GM23338 (cell line): ENCODE measurements at regions not wholly inside any gene's neighbourhood (a gene's known extent, or its start where the extent isn't known, plus 50 kb on each side); places are given as distances from the start of the nearest gene placed in this dataset.

Experiments
- CTCF ChIP-seq, 2 experiments: fragments of 200-600 bp in 1 of 2; sonication (generic) in 1 of 2; conservative IDR thresholded peaks; 2 replicates each; pipeline versions ENCODE4 v1.5.1 to v1.6.1; 2016 to 2017; ENCODE audit warnings: antibody characterized with exemption in 2 of 2, low read depth in 2 of 2, mild to moderate bottlenecking in 2 of 2, moderate library complexity in 1 of 2
- ETS1 ChIP-seq: IDR thresholded peaks from 2 replicates; pipeline ENCODE4 v1.6.1; 2016; ENCODE audit warnings: antibody characterized with exemption
- NANOG ChIP-seq: IDR thresholded peaks from 2 replicates; pipeline ENCODE4 v1.6.1; 2016; ENCODE audit warnings: antibody characterized with exemption, borderline replicate concordance
- POLR2AphosphoS5 ChIP-seq: IDR thresholded peaks from 2 replicates; pipeline ENCODE4 v1.6.1; 2016; ENCODE audit warnings: antibody characterized with exemption, low read depth
- STAT1 ChIP-seq: IDR thresholded peaks from one replicate; pipeline ENCODE4 v1.6.1; 2016; ENCODE audit warnings: antibody characterized with exemption; ENCODE audit not compliant: unreplicated experiment
- ZNF114 ChIP-seq: fragments of 250-450 bp; sonication (Bioruptor Pico); IDR thresholded peaks from 2 replicates; pipeline ENCODE4 v1.5.0; 2020; ENCODE audit warnings: mild to moderate bottlenecking, moderate library complexity
- TF ChIP-seq, protein P1 (sequence below): IDR thresholded peaks from one replicate; pipeline ENCODE4 v1.6.1; 2018; ENCODE audit warnings: antibody characterized with exemption; ENCODE audit not compliant: unreplicated experiment

- no peak for TF ChIP-seq ETS1
- TF ChIP-seq STAT1 = no peak
- no peak for TF ChIP-seq ZNF114 (CRISPR knock-in tag)
- TF ChIP-seq, protein P1, sequence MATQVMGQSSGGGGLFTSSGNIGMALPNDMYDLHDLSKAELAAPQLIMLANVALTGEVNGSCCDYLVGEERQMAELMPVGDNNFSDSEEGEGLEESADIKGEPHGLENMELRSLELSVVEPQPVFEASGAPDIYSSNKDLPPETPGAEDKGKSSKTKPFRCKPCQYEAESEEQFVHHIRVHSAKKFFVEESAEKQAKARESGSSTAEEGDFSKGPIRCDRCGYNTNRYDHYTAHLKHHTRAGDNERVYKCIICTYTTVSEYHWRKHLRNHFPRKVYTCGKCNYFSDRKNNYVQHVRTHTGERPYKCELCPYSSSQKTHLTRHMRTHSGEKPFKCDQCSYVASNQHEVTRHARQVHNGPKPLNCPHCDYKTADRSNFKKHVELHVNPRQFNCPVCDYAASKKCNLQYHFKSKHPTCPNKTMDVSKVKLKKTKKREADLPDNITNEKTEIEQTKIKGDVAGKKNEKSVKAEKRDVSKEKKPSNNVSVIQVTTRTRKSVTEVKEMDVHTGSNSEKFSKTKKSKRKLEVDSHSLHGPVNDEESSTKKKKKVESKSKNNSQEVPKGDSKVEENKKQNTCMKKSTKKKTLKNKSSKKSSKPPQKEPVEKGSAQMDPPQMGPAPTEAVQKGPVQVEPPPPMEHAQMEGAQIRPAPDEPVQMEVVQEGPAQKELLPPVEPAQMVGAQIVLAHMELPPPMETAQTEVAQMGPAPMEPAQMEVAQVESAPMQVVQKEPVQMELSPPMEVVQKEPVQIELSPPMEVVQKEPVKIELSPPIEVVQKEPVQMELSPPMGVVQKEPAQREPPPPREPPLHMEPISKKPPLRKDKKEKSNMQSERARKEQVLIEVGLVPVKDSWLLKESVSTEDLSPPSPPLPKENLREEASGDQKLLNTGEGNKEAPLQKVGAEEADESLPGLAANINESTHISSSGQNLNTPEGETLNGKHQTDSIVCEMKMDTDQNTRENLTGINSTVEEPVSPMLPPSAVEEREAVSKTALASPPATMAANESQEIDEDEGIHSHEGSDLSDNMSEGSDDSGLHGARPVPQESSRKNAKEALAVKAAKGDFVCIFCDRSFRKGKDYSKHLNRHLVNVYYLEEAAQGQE = no peak
- no peak for TF ChIP-seq NANOG
- TF ChIP-seq POLR2AphosphoS5 = no peak
- TF ChIP-seq CTCF (conservative IDR thresholded peaks at IDR 0.05; ENCODE audit: low read depth in 2 of 2) = no peak
Measured at GRCh38 chr6:122558080-122558479, 52.1 kb upstream of the PKIB start (continued).
